ENCODE measurements at regions not wholly inside any gene's neighbourhood (a gene's known extent, or its start where the extent isn't known, plus 50 kb on each side); places are given as distances from the start of the nearest gene placed in this dataset.

GRCh38 chr1:192099328-192099727 lies 58.9 kb upstream of the RGS18 start:
- TF ChIP-seq FOXM1 (IDR thresholded peaks at IDR 0.05; ENCODE audit: low read depth) (no peak), FOXM1 (CRISPR knock-in tag; IDR thresholded peaks at IDR 0.05; ENCODE audit: low read depth) (no peak), TRIM28 (IDR thresholded peaks at IDR 0.05) (no peak), FOXK2 (conservative IDR thresholded peaks at IDR 0.05 in 1 of 2, IDR thresholded peaks at IDR 0.05 in 1 of 2; ENCODE audit: low read depth in 2 of 2) (no peak), MNT (conservative IDR thresholded peaks at IDR 0.05) (no peak), SNRNP70 (optimal IDR thresholded peaks at IDR 0.05; ENCODE audit: low read depth, low read length) (no peak), SIN3A (IDR thresholded peaks at IDR 0.05; ENCODE audit: borderline replicate concordance in 2 of 2, control insufficient read depth in 1 of 2, low read depth in 2 of 2, low read length in 2 of 2) (no peak), CTCF (IDR thresholded peaks at IDR 0.05 in 2 of 3, conservative IDR thresholded peaks at IDR 0.05 in 1 of 3; ENCODE audit: insufficient read depth in 2 of 3, low read depth in 1 of 3, low read length in 3 of 3) (no peak), E2F5 (CRISPR knock-in tag; IDR thresholded peaks at IDR 0.05) (no peak), NR2C2 (CRISPR knock-in tag; IDR thresholded peaks at IDR 0.05) (no peak), NR2C2 (tag; IDR thresholded peaks at IDR 0.05) (no peak), SPI1 (IDR thresholded peaks at IDR 0.05; ENCODE audit: borderline replicate concordance, low read depth, low read length) (no peak), MLX (CRISPR knock-in tag; conservative IDR thresholded peaks at IDR 0.05) (no peak), RNF219 (CRISPR knock-in tag; IDR thresholded peaks at IDR 0.05) (no peak)
